PC-9 (cell line): ENCODE measurements at regions not wholly inside any gene's neighbourhood (a gene's known extent, or its start where the extent isn't known, plus 50 kb on each side); places are given as distances from the start of the nearest gene placed in this dataset.

Experiments used
- EZH2 ChIP-seq: fragments of 200-600 bp; sonication (generic); IDR thresholded peaks from 2 replicates; pipeline ENCODE4 v1.8.0; 2017; ENCODE audit warnings: antibody characterized with exemption, low read depth
- TF ChIP-seq, protein P1 (sequence below): fragments of 200-600 bp; sonication (generic); conservative IDR thresholded peaks from 2 replicates; pipeline ENCODE4 v1.6.1; 2017; ENCODE audit warnings: mixed run types, antibody characterized with exemption, mild to moderate bottlenecking, moderate library complexity

DNA sequence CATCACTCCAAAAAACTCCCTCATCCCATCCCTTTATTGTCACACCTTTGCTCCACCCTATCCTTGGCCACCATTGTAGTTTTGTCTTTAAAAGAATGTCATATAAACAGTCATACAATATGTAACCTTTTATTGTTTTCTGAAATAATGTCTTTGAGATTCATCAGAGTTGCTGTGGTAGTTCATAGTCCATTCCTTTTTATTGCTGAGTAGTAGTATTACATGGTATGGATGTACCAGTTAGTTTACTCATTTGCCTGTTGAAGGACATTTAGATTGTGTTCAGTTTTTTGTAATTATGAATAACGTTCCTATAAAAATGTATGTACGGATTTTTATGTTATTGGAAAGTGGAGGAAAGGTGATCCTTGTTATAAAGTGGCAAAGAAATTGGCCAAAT lies 171.8 kb upstream of the GCFC2 start:
- TF ChIP-seq, protein P1, sequence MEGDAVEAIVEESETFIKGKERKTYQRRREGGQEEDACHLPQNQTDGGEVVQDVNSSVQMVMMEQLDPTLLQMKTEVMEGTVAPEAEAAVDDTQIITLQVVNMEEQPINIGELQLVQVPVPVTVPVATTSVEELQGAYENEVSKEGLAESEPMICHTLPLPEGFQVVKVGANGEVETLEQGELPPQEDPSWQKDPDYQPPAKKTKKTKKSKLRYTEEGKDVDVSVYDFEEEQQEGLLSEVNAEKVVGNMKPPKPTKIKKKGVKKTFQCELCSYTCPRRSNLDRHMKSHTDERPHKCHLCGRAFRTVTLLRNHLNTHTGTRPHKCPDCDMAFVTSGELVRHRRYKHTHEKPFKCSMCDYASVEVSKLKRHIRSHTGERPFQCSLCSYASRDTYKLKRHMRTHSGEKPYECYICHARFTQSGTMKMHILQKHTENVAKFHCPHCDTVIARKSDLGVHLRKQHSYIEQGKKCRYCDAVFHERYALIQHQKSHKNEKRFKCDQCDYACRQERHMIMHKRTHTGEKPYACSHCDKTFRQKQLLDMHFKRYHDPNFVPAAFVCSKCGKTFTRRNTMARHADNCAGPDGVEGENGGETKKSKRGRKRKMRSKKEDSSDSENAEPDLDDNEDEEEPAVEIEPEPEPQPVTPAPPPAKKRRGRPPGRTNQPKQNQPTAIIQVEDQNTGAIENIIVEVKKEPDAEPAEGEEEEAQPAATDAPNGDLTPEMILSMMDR, result no peak
- TF ChIP-seq EZH2, result no peak
